GM06990 (cell line): ENCODE measurements at regions not wholly inside any gene's neighbourhood (a gene's known extent, or its start where the extent isn't known, plus 50 kb on each side); places are given as distances from the start of the nearest gene placed in this dataset.

ENCODE experiments used
- DNase-seq: peaks from one replicate; pipeline ENCODE4 v3.0.0-alpha.2; 2011; ENCODE audit not compliant: insufficient read length; ENCODE audit errors: extremely low read depth
- H3K27me3 ChIP-seq: replicated peaks from 2 replicates; pipeline ENCODE4 v1.6.0; 2011; ENCODE audit warnings: low read length; ENCODE audit not compliant: control insufficient read depth, insufficient read depth
- H3K36me3 ChIP-seq: 2 replicates; pipeline ENCODE4 v1.5.1; 2011; ENCODE audit warnings: low read length; ENCODE audit not compliant: control insufficient read depth, insufficient read depth
- H3K4me3 ChIP-seq: replicated peaks from 2 replicates; pipeline ENCODE4 v1.5.1; 2011; ENCODE audit warnings: low read depth, mild to moderate bottlenecking, control low read depth, low read length
- CTCF ChIP-seq: IDR thresholded peaks from 2 replicates; pipeline ENCODE4 v1.5.1; 2011; ENCODE audit warnings: low read length, control low read depth, mild to moderate bottlenecking, inconsistent platforms; ENCODE audit not compliant: insufficient read depth, poor library complexity, severe bottlenecking

GRCh38 chr14:71204768-71205167 is 297.5 kb downstream of the PCNX1 start:
- no peaks in the 10 kb centered on the region for H3K27me3 ChIP-seq
- DNase-seq: no peak
- TF ChIP-seq CTCF: no peak
- no peaks in the 10 kb centered on the region for H3K36me3 ChIP-seq
- no peak overlapping the region for H3K4me3 ChIP-seq

DNA sequence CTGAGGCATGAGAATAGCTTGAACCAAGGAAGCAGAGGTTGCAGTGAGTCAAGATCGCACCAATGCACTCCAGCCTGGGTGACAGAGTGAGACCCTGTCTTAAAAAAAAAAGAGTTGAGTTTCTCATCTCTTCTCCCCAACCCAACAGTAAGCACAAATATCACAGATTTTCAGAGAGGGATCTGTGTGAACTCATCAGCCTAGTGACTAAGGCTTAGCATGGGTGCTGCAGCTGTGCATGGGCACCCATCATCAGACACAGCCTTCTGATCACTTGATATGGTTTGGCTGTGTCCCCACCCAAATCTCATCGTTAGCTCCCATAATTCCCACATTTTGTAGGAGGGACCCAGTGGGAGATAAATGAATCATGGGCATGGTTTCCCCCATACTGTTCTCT is 298.9 kb downstream of the PCNX1 start:
- Histone ChIP-seq H3K36me3 (no peaks in the 10 kb centered on the region), H3K27me3 (no peaks in the 10 kb centered on the region), H3K4me3 (no peak overlapping the region)
- DNase-seq: no peak
- no peak for TF ChIP-seq CTCF

DNA sequence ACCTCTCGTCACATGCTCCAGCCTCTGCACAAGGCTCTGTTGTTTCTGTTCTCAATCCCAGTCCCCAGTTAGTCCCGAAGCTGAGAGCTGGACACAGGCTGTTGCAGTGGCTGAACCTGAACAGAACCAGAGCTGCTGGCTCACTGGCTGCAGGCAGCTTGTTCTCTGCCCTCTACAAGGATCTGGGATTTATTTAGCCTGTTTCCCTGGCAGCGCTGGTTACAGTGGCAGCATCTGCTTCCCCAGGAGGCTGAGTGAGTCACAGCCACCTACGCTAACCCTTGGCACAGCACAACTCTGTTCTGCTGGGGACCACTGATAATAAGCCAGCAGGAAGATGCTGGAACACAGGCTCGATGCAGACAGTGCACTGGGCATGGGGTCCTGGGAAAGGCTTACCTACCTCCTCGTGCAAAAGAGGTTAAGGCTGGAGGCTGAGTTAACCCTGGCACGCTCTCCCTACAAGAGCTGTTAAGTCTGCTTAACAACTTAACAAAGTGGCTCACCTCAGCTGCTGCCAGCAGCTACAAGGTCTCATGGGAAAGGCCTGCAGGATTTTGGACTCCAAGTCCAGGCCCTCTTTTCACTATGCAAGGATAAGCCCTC is 299.6 kb downstream of the PCNX1 start:
- H3K36me3 ChIP-seq: no peaks in the 10 kb centered on the region
- no peak for TF ChIP-seq CTCF
- DNase-seq: no peak
- no peaks in the 10 kb centered on the region for H3K27me3 ChIP-seq
- H3K4me3 ChIP-seq: no peak overlapping the region

DNA sequence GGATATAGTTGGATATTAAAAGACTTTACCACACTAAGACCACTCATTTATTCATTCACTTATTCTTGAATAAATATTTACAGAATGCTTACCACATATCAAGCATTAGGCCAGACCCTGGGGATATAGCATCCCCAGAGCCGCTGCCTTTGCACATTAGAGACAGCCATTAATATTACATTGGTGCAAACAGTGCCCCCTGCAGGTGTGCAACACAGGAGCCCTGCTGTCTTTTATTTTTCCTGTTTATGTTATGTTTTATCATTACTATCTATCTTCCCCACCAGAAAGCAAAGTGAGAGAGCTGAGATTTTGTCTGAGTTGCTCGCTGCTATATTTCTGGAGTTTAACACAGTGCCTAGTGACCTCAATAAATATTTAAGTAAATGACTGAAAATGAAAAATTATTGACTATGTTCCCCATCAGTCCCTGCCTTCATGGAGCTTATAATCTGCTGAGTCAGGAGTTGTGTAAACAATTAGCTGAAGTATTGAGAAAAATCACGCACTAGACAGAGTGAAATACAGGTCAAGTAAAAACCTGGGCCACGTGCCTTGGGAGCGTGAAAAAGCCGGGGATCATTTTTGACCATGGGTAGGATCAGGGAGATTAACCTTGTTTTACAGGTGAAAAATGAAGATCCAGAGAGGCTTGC is 301.6 kb downstream of the PCNX1 start:
- Histone ChIP-seq H3K27me3 (no peaks in the 10 kb centered on the region), H3K4me3 (no peak overlapping the region), H3K36me3 (no peaks in the 10 kb centered on the region)
- no peak for DNase-seq
- TF ChIP-seq CTCF: peak; percentile 26

GRCh38 chr14:71209888-71210287 is 302.6 kb downstream of the PCNX1 start:
- no peak for DNase-seq
- no peaks in the 10 kb centered on the region for H3K27me3 ChIP-seq
- H3K36me3 ChIP-seq: no peaks in the 10 kb centered on the region
- no peak overlapping the region for H3K4me3 ChIP-seq
- no peak for TF ChIP-seq CTCF
